AG04449 (cell line): ENCODE measurements at regions not wholly inside any gene's neighbourhood (a gene's known extent, or its start where the extent isn't known, plus 50 kb on each side); places are given as distances from the start of the nearest gene placed in this dataset.

Source experiments
- CTCF ChIA-PET: fragments of 350-600 bp; formaldehyde crosslinking; extraction: SDS; loops from one replicate; lab custom pipeline; 2021; ENCODE audit warnings: antibody characterized with exemption; lab: Yijun Ruan, JAX
- POLR2A ChIA-PET: fragments of 400-600, 350-600 bp; formaldehyde crosslinking; extraction: SDS; loops from one replicate; lab custom pipeline; 2020; ENCODE audit warnings: antibody characterized with exemption, inconsistent platforms; lab: Yijun Ruan, JAX
- DNase-seq: peaks from one replicate; pipeline ENCODE4 v3.0.0-alpha.2; 2010; ENCODE audit warnings: low read depth, low spot score
- H3K4me3 ChIP-seq: 2 replicates; pipeline ENCODE4 v1.5.1; 2011; ENCODE audit warnings: low read depth, mild to moderate bottlenecking, control low read depth, low read length
- CTCF ChIP-seq: IDR thresholded peaks from one replicate; pipeline ENCODE4 v1.5.1; 2011; ENCODE audit warnings: mild to moderate bottlenecking, moderate library complexity, low read length, control low read depth, inconsistent platforms; ENCODE audit not compliant: insufficient read depth; ENCODE audit errors: missing control alignments

- DNase-seq = no peak
- ChIA-PET CTCF (interaction anchor here (1.3 kb wide), 1 partner anchor 36 kb away, joined by 3 read pairs; no protein-coding TSS in a partner anchor), POLR2A (no interaction called here)
- no peak overlapping the region for H3K4me3 ChIP-seq
- TF ChIP-seq CTCF = no peak
Measured at GRCh38 chr3:15952543-15953175, 154.9 kb upstream of the ANKRD28 start.

GRCh38 chr3:15953841-15954240, 156.1 kb upstream of the ANKRD28 start:
- no peak for DNase-seq
- no peak for TF ChIP-seq CTCF
- CTCF ChIA-PET = interaction anchor here (0.8 to 1.4 kb wide), 3 partner anchors 10 to 35 kb away, joined by 3 read pairs; no protein-coding TSS in a partner anchor
- POLR2A ChIA-PET = no interaction called here
- no peak overlapping the region for H3K4me3 ChIP-seq

GRCh38 chr3:15955968-15956367, 158.2 kb upstream of the ANKRD28 start:
- DNase-seq = no peak
- no peak overlapping the region for H3K4me3 ChIP-seq
- TF ChIP-seq CTCF = no peak
- ChIA-PET POLR2A (no interaction called here), CTCF (no interaction called here)

GRCh38 chr3:15958692-15959433, 161.1 kb upstream of the ANKRD28 start:
- H3K4me3 ChIP-seq = no peak overlapping the region
- DNase-seq = no peak
- CTCF ChIA-PET = interaction anchor here (0.9 to 1.2 kb wide), 2 partner anchors 11 to 89 kb away, joined by 3 read pairs; no protein-coding TSS in a partner anchor
- POLR2A ChIA-PET = no interaction called here
- no peak for TF ChIP-seq CTCF

GRCh38 chr3:15959434-15959811, 161.6 kb upstream of the ANKRD28 start:
- CTCF ChIA-PET = interaction anchor here (0.9 to 1.2 kb wide), 2 partner anchors 10 to 89 kb away, joined by 3 read pairs; no protein-coding TSS in a partner anchor
- H3K4me3 ChIP-seq = no peak overlapping the region
- POLR2A ChIA-PET = no interaction called here
- DNase-seq = no peak
- no peak for TF ChIP-seq CTCF
